Osteoblast (primary cell): ENCODE measurements at regions not wholly inside any gene's neighbourhood (a gene's known extent, or its start where the extent isn't known, plus 50 kb on each side); places are given as distances from the start of the nearest gene placed in this dataset.

ENCODE experiments used
- DNase-seq: peaks from one replicate; pipeline ENCODE4 v3.0.0; 2011; ENCODE audit warnings: low spot score, mixed read lengths; ENCODE audit not compliant: insufficient read length; ENCODE audit errors: missing footprints
- H2AFZ ChIP-seq: 2 replicates; pipeline ENCODE4 v1.6.0; 2011; ENCODE audit warnings: mild to moderate bottlenecking, low read length
- H3K27ac ChIP-seq: 2 replicates; pipeline ENCODE4 v1.5.1; 2011; ENCODE audit warnings: mild to moderate bottlenecking, low read depth, low read length, moderate library complexity
- H3K27me3 ChIP-seq: 2 replicates; pipeline ENCODE4 v1.6.0; 2012; ENCODE audit warnings: mild to moderate bottlenecking, control low read depth, inconsistent platforms, low read length, moderate library complexity; ENCODE audit not compliant: insufficient read depth
- H3K36me3 ChIP-seq: 2 replicates; pipeline ENCODE4 v1.5.1; 2011; ENCODE audit warnings: mild to moderate bottlenecking, low read length, control low read depth, moderate library complexity; ENCODE audit not compliant: insufficient read depth
- H3K4me1 ChIP-seq: 2 replicates; pipeline ENCODE4 v1.5.1; 2011; ENCODE audit warnings: mild to moderate bottlenecking, low read length, control low read depth, moderate library complexity; ENCODE audit not compliant: insufficient read depth
- H3K4me2 ChIP-seq: 2 replicates; pipeline ENCODE4 v1.6.0; 2011; ENCODE audit warnings: mild to moderate bottlenecking, low read length; ENCODE audit not compliant: insufficient read depth
- H3K4me3 ChIP-seq: fragments of 200-600 bp; sonication (generic); 3 replicates; pipeline ENCODE4 v1.5.1; 2012; ENCODE audit warnings: mild to moderate bottlenecking, low read length, inconsistent platforms; ENCODE audit not compliant: insufficient read depth
- H3K79me2 ChIP-seq: 2 replicates; pipeline ENCODE4 v1.6.0; 2012; ENCODE audit warnings: mild to moderate bottlenecking, low read length, control low read depth, inconsistent platforms; ENCODE audit not compliant: insufficient read depth
- H3K9me3 ChIP-seq: 2 replicates; pipeline ENCODE4 v1.5.1; 2011; ENCODE audit warnings: low read depth, low read length, control low read depth
- H4K20me1 ChIP-seq: 2 replicates; pipeline ENCODE4 v1.6.0; 2012; ENCODE audit warnings: mild to moderate bottlenecking, low read length, control low read depth; ENCODE audit not compliant: insufficient read depth
- CTCF ChIP-seq: IDR thresholded peaks from 2 replicates; pipeline ENCODE4 v1.5.1; 2011; ENCODE audit warnings: mild to moderate bottlenecking, low read depth, low read length, moderate library complexity; ENCODE audit errors: extremely low read depth

- DNase-seq, result peak; percentile 43
- Histone ChIP-seq H3K79me2 (no peaks in the 10 kb centered on the region), H3K4me1 (peaks cover 14% of the 10 kb centered on the region), H3K4me2 (peak overlapping the region; percentile 2), H3K27me3 (no peaks in the 10 kb centered on the region), H2AFZ (no peak overlapping the region), H3K4me3 (no peak overlapping the region), H3K9me3 (no peaks in the 10 kb centered on the region), H3K36me3 (no peaks in the 10 kb centered on the region), H4K20me1 (no peaks in the 10 kb centered on the region), H3K27ac (no peak overlapping the region)
- no peak for TF ChIP-seq CTCF
Measured at GRCh38 chr1:221419513-221420095, 322.3 kb downstream of the DUSP10 start.

- no peaks in the 10 kb centered on the region for H3K36me3 ChIP-seq
- H4K20me1 ChIP-seq, result no peaks in the 10 kb centered on the region
- H2AFZ ChIP-seq, result no peak overlapping the region
- TF ChIP-seq CTCF, result no peak
- no peak for DNase-seq
- no peaks in the 10 kb centered on the region for H3K9me3 ChIP-seq
- H3K27me3 ChIP-seq, result no peaks in the 10 kb centered on the region
- no peaks in the 10 kb centered on the region for H3K79me2 ChIP-seq
- H3K4me3 ChIP-seq, result no peak overlapping the region
- H3K4me2 ChIP-seq, result no peak overlapping the region
- H3K4me1 ChIP-seq, result peaks cover 5% of the 10 kb centered on the region
- H3K27ac ChIP-seq, result no peak overlapping the region
Measured at GRCh38 chr1:221429264-221429663, 312.6 kb downstream of the DUSP10 start.

GRCh38 chr1:221430152-221430960 lies 311.5 kb downstream of the DUSP10 start:
- Histone ChIP-seq H3K4me1 (peaks cover 5% of the 10 kb centered on the region), H3K27ac (no peak overlapping the region), H3K4me3 (no peak overlapping the region), H2AFZ (no peak overlapping the region), H3K27me3 (no peaks in the 10 kb centered on the region), H3K36me3 (no peaks in the 10 kb centered on the region), H4K20me1 (no peaks in the 10 kb centered on the region), H3K79me2 (no peaks in the 10 kb centered on the region), H3K4me2 (no peak overlapping the region), H3K9me3 (no peaks in the 10 kb centered on the region)
- TF ChIP-seq CTCF, result no peak
- no peak for DNase-seq

GRCh38 chr1:221431068-221431651 lies 310.7 kb downstream of the DUSP10 start:
- peak overlapping the region; percentile 6 for H2AFZ ChIP-seq
- H3K4me2 ChIP-seq, result no peak overlapping the region
- no peak overlapping the region for H3K27ac ChIP-seq
- peaks cover 11% of the 10 kb centered on the region for H3K4me1 ChIP-seq
- H3K27me3 ChIP-seq, result no peaks in the 10 kb centered on the region
- H3K9me3 ChIP-seq, result no peaks in the 10 kb centered on the region
- no peak overlapping the region for H3K4me3 ChIP-seq
- no peaks in the 10 kb centered on the region for H4K20me1 ChIP-seq
- no peaks in the 10 kb centered on the region for H3K79me2 ChIP-seq
- DNase-seq, result peak; percentile 25
- no peaks in the 10 kb centered on the region for H3K36me3 ChIP-seq
- TF ChIP-seq CTCF, result peak; percentile 54
